ACC112 (cell line): ENCODE measurements at regions not wholly inside any gene's neighbourhood (a gene's known extent, or its start where the extent isn't known, plus 50 kb on each side); places are given as distances from the start of the nearest gene placed in this dataset.

Experiments
- H2AFZ ChIP-seq: fragments of 200-600 bp; sonication (generic); one replicate; pipeline ENCODE4 v1.6.0; 2017; ENCODE audit warnings: antibody characterized with exemption, low read length; ENCODE audit not compliant: unreplicated experiment
- H3K27ac ChIP-seq: fragments of 200-600 bp; sonication (generic); 2 replicates; pipeline ENCODE4 v1.5.1; 2014; ENCODE audit warnings: low read depth, mild to moderate bottlenecking, antibody characterized with exemption, low read length, moderate library complexity
- H3K27me3 ChIP-seq: fragments of 200-600 bp; sonication (generic); 2 replicates; pipeline ENCODE4 v1.6.1; 2014; ENCODE audit warnings: mild to moderate bottlenecking, antibody characterized with exemption, low read length, moderate library complexity, mixed read lengths; ENCODE audit not compliant: insufficient read depth
- H3K36me3 ChIP-seq: fragments of 200-600 bp; sonication (generic); 2 replicates; pipeline ENCODE4 v1.6.1; 2016; ENCODE audit warnings: mild to moderate bottlenecking, antibody characterized with exemption, low read length, moderate library complexity, mixed read lengths; ENCODE audit not compliant: insufficient read depth
- H3K4me1 ChIP-seq: fragments of 200-600 bp; sonication (generic); one replicate; pipeline ENCODE4 v1.6.1; 2016; ENCODE audit warnings: low read length, mixed read lengths; ENCODE audit not compliant: insufficient read depth, unreplicated experiment, control insufficient read depth
- H3K4me3 ChIP-seq: fragments of 200-600 bp; sonication (generic); 2 replicates; pipeline ENCODE4 v1.5.1; 2014; ENCODE audit warnings: mild to moderate bottlenecking, low read depth, low read length
- H3K79me2 ChIP-seq: fragments of 200-600 bp; sonication (generic); one replicate; pipeline ENCODE4 v1.6.0; 2016; ENCODE audit warnings: low read length; ENCODE audit not compliant: control insufficient read depth, unreplicated experiment, insufficient read depth

DNA sequence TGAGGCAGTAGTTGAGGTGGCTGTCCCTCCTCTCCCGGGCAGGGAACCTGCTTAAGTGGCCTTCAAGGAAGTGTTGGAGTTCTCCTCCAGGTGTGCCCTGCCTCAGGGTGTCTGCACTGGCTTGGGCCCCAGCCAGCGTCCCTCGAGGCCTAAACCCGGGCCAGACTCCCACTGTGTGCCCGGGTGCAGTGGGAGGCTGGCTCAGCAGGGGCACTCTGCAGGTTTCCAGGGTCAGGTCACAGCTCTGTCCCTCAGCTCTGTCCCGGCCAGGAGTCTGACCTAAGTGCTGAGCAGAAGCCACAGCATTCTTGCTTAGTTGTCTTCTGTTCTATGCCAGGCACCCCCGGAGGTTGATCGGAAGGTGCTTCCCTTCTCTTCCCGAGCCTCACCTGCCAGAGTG, 69.0 kb upstream of the OTOS start:
- Histone ChIP-seq H3K4me1 (peaks cover 12% of the 10 kb centered on the region), H3K27ac (no peak overlapping the region), H2AFZ (no peak overlapping the region), H3K79me2 (no peaks in the 10 kb centered on the region), H3K36me3 (no peaks in the 10 kb centered on the region), H3K27me3 (peaks cover 5% of the 10 kb centered on the region; the same call in 1 of the 2 replicates), H3K4me3 (no peak overlapping the region)

DNA sequence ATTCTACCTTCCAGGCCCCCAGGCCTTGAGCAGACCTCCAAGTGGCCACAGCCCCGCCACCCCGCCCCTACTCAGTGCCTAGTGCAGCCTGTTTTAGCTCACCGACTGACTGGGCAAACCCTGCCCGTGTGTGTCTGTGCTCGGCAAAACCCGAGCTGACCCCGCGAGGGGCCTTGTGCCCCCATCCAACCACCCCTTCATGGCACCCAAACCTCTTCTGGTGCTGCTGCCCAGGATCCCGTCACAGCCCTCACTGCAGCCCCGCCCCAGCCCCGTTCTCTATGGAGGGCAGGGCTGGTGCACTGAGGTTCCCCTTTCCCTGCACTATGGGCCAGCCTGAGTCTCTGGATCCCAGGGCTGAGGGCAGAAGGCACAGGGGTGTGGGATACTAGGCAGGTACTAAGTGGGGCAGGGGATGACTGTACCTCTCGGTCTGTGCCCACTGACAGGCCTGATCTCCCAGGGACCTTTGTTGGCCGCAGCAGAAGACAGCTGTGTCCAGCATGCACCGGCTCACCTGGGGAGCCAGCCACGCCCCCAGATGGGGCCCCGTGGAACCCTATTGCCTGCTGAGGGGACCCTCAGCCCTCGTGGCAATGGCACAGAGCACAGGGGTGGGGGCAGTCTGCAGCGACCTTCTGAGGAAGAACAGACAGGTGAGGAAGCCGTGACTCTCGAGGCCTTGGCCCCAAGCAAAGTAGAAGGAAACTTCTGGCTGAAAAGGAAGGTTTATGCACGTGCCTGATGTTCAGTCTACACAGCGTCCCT, 69.9 kb upstream of the OTOS start:
- Histone ChIP-seq H2AFZ (no peak overlapping the region), H3K27me3 (peaks cover 5% of the 10 kb centered on the region; the same call in 1 of the 2 replicates), H3K27ac (no peak overlapping the region), H3K4me1 (peaks cover 4% of the 10 kb centered on the region), H3K36me3 (no peaks in the 10 kb centered on the region), H3K4me3 (no peak overlapping the region), H3K79me2 (no peaks in the 10 kb centered on the region)

DNA sequence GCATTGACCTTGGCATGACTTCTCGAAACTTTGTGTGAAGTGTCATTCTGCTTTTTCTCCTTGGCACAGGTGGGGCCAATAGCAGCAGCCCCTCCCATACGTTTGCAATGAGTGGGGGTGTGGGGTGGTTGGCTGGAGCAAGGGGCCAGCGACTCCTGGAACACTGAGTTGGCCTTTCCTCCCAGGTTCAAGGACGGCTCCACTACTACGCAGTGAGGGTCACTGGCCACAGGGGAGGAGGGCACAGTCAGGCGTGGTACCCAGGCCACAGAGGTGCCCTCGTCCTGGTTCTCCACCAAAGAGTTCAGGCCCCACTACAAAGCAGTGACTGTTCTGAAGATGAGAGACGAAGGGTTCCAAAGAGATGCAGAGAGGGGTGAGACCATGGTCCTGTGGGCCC, 70.6 kb upstream of the OTOS start:
- Histone ChIP-seq H3K27ac (no peak overlapping the region), H3K4me3 (no peak overlapping the region), H3K79me2 (no peaks in the 10 kb centered on the region), H3K4me1 (no peaks in the 10 kb centered on the region), H3K36me3 (no peaks in the 10 kb centered on the region), H2AFZ (no peak overlapping the region), H3K27me3 (peaks cover 5% of the 10 kb centered on the region; the same call in 1 of the 2 replicates)

DNA sequence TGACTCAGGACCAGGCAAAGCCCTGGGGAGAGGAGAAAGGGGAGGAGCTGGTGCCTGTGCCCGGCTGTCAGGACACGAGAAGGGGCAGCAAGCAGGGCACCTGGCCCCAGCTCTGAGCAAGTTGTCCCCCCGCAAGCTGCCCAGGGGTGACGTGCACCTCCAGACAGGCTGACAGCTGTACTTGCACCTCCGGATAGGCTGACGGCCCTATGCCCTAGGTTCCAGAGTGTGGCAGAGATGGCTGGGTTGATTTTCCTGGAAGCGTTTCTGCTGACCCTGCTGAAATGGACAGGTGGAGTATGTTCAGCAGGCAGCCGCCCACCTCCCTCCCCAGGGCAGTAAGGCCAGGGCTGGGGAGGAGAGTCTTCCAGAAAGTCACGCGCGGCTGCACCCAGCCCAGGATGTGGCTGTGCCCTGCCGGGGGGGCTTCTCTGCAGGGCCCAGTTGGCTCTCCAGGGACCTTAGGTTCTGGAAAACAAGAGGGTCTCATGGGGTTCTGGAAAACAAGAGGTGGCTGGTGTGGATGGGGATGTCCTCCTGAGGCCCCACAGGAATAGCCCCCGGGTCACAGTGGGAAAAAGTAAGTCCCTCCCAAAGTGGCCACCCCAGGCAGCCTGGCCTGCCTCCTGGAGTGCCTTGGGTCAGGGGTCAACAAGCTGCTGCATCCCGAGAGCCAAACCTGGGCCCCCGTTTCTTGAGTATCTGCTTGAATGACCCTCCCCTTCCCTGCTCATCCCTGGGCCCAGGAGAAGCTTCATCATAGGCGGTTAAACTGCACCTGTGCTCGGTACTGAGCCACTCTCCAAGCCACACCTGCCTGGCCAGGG, 71.4 kb upstream of the OTOS start:
- Histone ChIP-seq H3K4me1 (no peaks in the 10 kb centered on the region), H3K79me2 (no peaks in the 10 kb centered on the region), H3K4me3 (no peak overlapping the region), H3K27me3 (peaks cover 5% of the 10 kb centered on the region; the same call in 1 of the 2 replicates), H2AFZ (no peak overlapping the region), H3K36me3 (no peaks in the 10 kb centered on the region), H3K27ac (no peak overlapping the region)

DNA sequence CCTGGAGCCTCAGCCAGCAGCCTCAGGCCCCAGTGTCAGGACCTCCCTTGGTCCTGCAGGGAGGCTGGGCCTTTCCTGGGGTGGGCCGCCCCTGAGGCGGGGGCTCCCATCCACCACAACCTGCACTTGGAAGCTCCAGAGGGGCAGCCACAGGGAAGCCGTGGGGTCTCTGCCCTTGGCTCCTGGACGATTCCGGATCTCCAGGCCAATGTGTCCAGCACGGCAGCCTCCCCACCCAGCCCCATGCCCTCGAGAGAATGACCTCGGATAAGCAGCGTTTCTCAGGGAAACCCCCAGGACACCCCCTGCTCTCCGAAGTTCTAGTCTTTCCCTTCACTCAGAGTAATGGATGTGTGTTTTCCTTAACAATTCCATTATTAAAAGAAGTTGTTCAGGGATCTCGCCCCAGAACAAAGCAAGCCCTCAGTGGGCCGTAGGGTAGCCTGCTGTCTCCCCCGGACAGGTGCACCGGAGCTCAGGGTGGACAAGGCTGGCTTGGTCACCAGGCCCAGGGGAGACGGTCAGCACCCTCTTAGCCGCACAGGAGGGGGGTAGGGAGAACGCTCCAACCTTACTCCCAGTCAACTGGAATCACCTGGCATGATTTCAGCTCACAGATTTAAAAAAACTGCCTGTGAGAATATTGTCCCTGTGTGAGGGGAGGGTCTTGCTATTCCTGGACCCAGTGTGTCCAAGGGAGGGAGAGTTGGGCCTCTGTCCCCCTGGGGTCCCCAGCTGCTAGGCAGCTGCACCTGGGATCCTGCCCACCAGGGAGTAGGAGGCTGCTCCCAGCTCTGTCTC, 72.2 kb upstream of the OTOS start:
- Histone ChIP-seq H3K4me1 (no peaks in the 10 kb centered on the region), H3K36me3 (no peaks in the 10 kb centered on the region), H2AFZ (no peak overlapping the region), H3K27me3 (peaks cover 5% of the 10 kb centered on the region; the same call in 1 of the 2 replicates), H3K79me2 (no peaks in the 10 kb centered on the region), H3K27ac (no peak overlapping the region), H3K4me3 (no peak overlapping the region)

DNA sequence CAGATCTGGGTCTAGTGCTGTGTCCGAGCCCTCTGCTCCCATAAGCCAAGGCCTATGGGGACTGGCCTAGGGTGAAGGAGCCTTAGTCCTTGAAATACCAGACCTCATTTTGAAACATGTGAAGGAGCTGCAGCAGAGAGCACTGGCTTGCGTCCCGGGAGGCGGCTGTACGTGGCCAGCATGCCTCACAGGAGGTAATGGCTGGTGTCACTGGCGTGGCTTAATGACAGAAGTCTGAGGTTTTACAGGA, 72.7 kb upstream of the OTOS start:
- Histone ChIP-seq H3K36me3 (no peaks in the 10 kb centered on the region), H2AFZ (no peak overlapping the region), H3K27ac (no peak overlapping the region), H3K4me1 (no peaks in the 10 kb centered on the region), H3K79me2 (no peaks in the 10 kb centered on the region), H3K27me3 (peaks cover 5% of the 10 kb centered on the region; the same call in 1 of the 2 replicates), H3K4me3 (no peak overlapping the region)

DNA sequence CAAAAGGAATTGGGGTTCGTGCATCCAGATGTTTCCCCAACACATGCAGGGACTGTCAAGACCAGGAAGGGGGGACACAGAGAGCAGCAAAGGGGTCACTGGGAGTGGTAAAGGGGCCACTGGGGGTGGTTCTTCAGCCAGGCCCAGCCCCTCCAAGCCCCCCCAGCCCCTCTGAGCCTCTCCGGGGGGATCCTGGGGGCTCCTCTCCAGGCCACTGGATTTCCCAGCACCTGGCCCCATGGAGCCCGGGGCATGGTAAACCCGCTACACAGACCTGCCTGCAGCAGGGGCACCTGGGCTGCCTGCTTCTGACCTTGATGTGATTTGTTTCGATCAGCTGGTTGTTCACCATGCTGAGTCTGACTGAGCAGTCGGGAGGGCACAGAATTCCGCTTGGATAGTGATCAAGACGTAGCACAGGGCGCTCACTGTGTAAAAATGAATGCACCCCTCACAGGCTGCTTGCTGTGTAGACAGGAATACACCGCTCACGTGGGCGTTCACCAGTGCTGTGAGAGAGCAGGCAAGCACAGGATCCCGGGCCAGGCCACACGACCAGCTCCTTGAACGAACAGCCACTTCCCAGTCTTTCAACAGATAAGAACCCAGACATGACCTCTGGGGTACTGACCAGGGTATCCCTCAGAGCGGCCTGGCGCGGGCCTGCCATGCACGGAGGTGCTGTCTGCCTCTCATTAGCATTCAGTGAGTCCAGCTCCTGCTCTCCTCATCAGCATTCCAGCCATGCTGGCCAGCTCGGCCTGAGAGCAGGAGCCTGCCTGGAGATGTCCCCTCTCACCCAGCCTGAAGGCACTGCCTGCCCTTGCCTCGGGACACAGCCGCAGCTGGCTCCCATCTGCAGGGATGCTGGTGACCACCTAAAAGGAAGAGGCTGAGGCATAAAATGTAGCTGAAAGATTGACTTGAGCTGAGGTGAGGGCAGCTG, 73.3 kb upstream of the OTOS start:
- no peak overlapping the region for H2AFZ ChIP-seq
- H3K27ac ChIP-seq = no peak overlapping the region
- H3K36me3 ChIP-seq = no peaks in the 10 kb centered on the region
- no peaks in the 10 kb centered on the region for H3K79me2 ChIP-seq
- no peaks in the 10 kb centered on the region for H3K4me1 ChIP-seq
- H3K27me3 ChIP-seq = peaks cover 10% of the 10 kb centered on the region; the same call in 1 of the 2 replicates
- no peak overlapping the region for H3K4me3 ChIP-seq

DNA sequence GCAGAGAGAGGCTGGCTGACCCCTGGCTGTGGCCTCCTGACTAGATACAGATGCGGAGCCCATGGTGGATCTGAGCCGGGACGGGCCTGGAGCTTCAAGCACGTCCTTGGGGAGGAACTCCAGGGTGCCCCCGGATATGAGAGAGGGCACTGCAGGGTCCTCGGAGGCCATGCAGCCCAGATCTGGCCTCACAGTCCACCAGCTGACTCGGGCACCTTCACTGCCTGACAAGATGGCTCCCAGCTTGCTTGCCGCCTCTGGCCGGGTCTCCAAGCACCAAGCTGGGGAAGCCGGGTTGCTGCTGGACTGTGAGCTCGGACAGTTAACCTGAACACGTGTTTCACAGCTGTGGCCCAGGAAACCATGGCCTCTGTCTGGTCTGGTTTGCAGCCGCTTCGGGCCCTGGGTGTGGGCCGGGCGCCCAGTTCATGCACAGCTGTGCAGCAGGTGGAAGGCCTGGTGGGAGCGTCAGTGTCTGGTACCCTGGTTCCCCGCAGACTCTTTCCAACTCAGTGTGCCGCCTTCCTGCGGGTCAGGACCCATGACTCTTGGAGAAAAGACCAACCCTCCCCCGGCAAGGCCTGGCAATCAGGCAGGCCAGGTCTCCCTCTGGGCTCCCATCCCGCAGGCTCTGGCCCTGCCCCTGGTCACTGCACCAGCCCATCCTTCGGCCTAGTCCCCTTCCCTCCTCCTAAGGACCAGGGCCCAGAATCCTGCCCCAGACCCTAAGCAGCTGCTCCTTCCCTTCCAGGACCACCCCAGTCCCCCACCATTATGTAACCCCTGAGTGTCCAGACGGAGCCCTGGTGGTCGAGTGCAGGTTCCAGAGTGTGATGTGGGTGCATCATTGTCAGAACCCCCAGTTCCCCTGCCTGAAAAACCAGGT, 74.6 kb upstream of the OTOS start:
- H3K36me3 ChIP-seq = no peaks in the 10 kb centered on the region
- no peak overlapping the region for H2AFZ ChIP-seq
- no peaks in the 10 kb centered on the region for H3K4me1 ChIP-seq
- no peak overlapping the region for H3K27ac ChIP-seq
- H3K27me3 ChIP-seq = peaks cover 17% of the 10 kb centered on the region
- no peaks in the 10 kb centered on the region for H3K79me2 ChIP-seq
- H3K4me3 ChIP-seq = no peak overlapping the region

DNA sequence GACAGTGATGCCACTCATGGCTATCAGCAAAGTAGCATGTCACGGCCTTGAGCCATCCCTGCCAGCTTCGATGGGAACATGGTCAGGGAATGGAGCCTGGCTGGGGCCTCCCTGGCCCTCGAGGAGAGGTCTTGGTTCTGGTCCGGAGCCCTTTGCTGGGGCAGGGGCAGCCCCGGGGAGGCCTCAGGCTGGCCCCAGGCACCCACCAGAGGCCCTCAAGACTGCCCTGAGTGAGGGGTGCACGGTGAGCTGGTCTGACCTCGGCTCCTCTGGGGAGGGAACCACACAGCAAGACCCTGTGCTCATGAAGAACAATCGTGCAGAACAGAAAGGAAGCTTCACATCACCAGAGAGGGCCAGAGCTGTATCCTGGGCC, 75.2 kb upstream of the OTOS start:
- Histone ChIP-seq H2AFZ (no peak overlapping the region), H3K27me3 (peaks cover 23% of the 10 kb centered on the region), H3K79me2 (no peaks in the 10 kb centered on the region), H3K4me1 (no peaks in the 10 kb centered on the region), H3K4me3 (no peak overlapping the region), H3K36me3 (no peaks in the 10 kb centered on the region), H3K27ac (no peak overlapping the region)
